ENCODE measurements at regions not wholly inside any gene's neighbourhood (a gene's known extent, or its start where the extent isn't known, plus 50 kb on each side); places are given as distances from the start of the nearest gene placed in this dataset.

- TF ChIP-seq, protein P1, sequence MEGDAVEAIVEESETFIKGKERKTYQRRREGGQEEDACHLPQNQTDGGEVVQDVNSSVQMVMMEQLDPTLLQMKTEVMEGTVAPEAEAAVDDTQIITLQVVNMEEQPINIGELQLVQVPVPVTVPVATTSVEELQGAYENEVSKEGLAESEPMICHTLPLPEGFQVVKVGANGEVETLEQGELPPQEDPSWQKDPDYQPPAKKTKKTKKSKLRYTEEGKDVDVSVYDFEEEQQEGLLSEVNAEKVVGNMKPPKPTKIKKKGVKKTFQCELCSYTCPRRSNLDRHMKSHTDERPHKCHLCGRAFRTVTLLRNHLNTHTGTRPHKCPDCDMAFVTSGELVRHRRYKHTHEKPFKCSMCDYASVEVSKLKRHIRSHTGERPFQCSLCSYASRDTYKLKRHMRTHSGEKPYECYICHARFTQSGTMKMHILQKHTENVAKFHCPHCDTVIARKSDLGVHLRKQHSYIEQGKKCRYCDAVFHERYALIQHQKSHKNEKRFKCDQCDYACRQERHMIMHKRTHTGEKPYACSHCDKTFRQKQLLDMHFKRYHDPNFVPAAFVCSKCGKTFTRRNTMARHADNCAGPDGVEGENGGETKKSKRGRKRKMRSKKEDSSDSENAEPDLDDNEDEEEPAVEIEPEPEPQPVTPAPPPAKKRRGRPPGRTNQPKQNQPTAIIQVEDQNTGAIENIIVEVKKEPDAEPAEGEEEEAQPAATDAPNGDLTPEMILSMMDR (conservative IDR thresholded peaks at IDR 0.05 in 1 of 2, IDR thresholded peaks at IDR 0.05 in 1 of 2; ENCODE audit: low read depth in 1 of 2, low read length in 2 of 2): no peak
- TF ChIP-seq EZH2 (IDR thresholded peaks at IDR 0.05; ENCODE audit: low read length, missing control alignments): no peak
These were observed 1392.7 kb downstream of the PCDH7 start for GRCh38 chr4:32112891-32113290.

All from fibroblast of lung (primary cell).